H1 (cell line): ENCODE measurements at regions not wholly inside any gene's neighbourhood (a gene's known extent, or its start where the extent isn't known, plus 50 kb on each side); places are given as distances from the start of the nearest gene placed in this dataset.

ENCODE experiments used
- BCL11A ChIP-seq, 2 experiments: IDR thresholded peaks; one replicate each; pipeline ENCODE4 v1.6.1; 2011; ENCODE audit warnings: low read depth in 2 of 2, low read length in 2 of 2, mild to moderate bottlenecking in 2 of 2
- CREB1 ChIP-seq: IDR thresholded peaks from 2 replicates; pipeline ENCODE4 v1.6.1; 2012; ENCODE audit warnings: inconsistent platforms
- CTCF ChIP-seq, 3 experiments: IDR thresholded peaks; 1 replicate in 2 of 3; 2 replicates in 1 of 3; pipeline versions ENCODE4 v1.5.1 to v1.6.1; 2011; ENCODE audit warnings: low read length in 3 of 3, mild to moderate bottlenecking in 3 of 3, inconsistent platforms in 2 of 3, low read depth in 1 of 3, moderate library complexity in 1 of 3; ENCODE audit not compliant: insufficient read depth in 1 of 3; ENCODE audit errors: control extremely low read depth in 1 of 3
- KDM4A ChIP-seq: IDR thresholded peaks from one replicate; pipeline ENCODE4 v1.7.1; 2012; ENCODE audit warnings: low read depth, mild to moderate bottlenecking, moderate library complexity, low read length, inconsistent platforms; ENCODE audit not compliant: severe bottlenecking
- POLR2A ChIP-seq, 2 experiments: IDR thresholded peaks; 1 replicate in 1 of 2; 2 replicates in 1 of 2; pipeline ENCODE4 v1.6.1; 2011; ENCODE audit warnings: low read depth in 2 of 2, low read length in 2 of 2, mild to moderate bottlenecking in 2 of 2; ENCODE audit errors: control extremely low read depth in 1 of 2
- POLR2AphosphoS5 ChIP-seq: IDR thresholded peaks from 2 replicates; pipeline ENCODE4 v1.6.1; 2011; ENCODE audit warnings: low read depth, low read length
- SIN3A ChIP-seq, 2 experiments: IDR thresholded peaks in 1 of 2; conservative IDR thresholded peaks in 1 of 2; 2 replicates each; pipeline ENCODE4 v1.6.1; 2011 to 2012; ENCODE audit warnings: low read length in 2 of 2, improper control_type of control experiment in 1 of 2, low read depth in 1 of 2, mild to moderate bottlenecking in 1 of 2
- TAF1 ChIP-seq: IDR thresholded peaks from 2 replicates; pipeline ENCODE4 v1.6.1; 2011; ENCODE audit warnings: mild to moderate bottlenecking, low read depth, low read length
- USF2 ChIP-seq: IDR thresholded peaks from 2 replicates; pipeline ENCODE4 v1.6.1; 2011; ENCODE audit warnings: low read length, improper control_type of control experiment
- TF ChIP-seq, protein P1 (sequence below): IDR thresholded peaks from 2 replicates; pipeline ENCODE4 v1.6.1; 2012; ENCODE audit warnings: inconsistent platforms

GRCh38 chr7:25812086-25812850, 339.7 kb upstream of the NFE2L3 start:
- no peak for TF ChIP-seq SIN3A (conservative IDR thresholded peaks at IDR 0.05 in 1 of 2, IDR thresholded peaks at IDR 0.05 in 1 of 2; ENCODE audit: low read depth in 1 of 2, low read length in 2 of 2)
- TF ChIP-seq CTCF (IDR thresholded peaks at IDR 0.05; ENCODE audit: control extremely low read depth in 1 of 3, insufficient read depth in 1 of 3, low read depth in 1 of 3, low read length in 3 of 3): no peak
- no peak for TF ChIP-seq USF2
- no peak for TF ChIP-seq KDM4A
- no peak for TF ChIP-seq POLR2A (IDR thresholded peaks at IDR 0.05; ENCODE audit: control extremely low read depth in 1 of 2, low read depth in 2 of 2, low read length in 2 of 2)
- TF ChIP-seq, protein P1, sequence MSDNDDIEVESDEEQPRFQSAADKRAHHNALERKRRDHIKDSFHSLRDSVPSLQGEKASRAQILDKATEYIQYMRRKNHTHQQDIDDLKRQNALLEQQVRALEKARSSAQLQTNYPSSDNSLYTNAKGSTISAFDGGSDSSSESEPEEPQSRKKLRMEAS: no peak
- no peak for TF ChIP-seq TAF1
- TF ChIP-seq CREB1: no peak
- TF ChIP-seq POLR2AphosphoS5: no peak
- TF ChIP-seq BCL11A (IDR thresholded peaks at IDR 0.05; ENCODE audit: low read depth in 2 of 2, low read length in 2 of 2): no peak
